Activated naive CD4-positive, alpha-beta T cell treated with anti-CD3 and anti-CD28 coated beads, Interleukin-2, amount 50 U/mL, for 24 hours (primary cell): ENCODE measurements at regions not wholly inside any gene's neighbourhood (a gene's known extent, or its start where the extent isn't known, plus 50 kb on each side); places are given as distances from the start of the nearest gene placed in this dataset.

Experiments
- H3K27ac Mint-ChIP-seq: one replicate; pipeline ENCODE4 v1.8.0; 2021; ENCODE audit warnings: mild to moderate bottlenecking, mixed read lengths
- H3K27me3 Mint-ChIP-seq: one replicate; pipeline ENCODE4 v1.8.0; 2021; ENCODE audit warnings: mixed read lengths
- H3K36me3 Mint-ChIP-seq: one replicate; pipeline ENCODE4 v1.8.0; 2021; ENCODE audit warnings: mixed read lengths
- H3K4me1 Mint-ChIP-seq: one replicate; pipeline ENCODE4 v1.8.0; 2021; ENCODE audit warnings: mixed read lengths
- H3K4me3 Mint-ChIP-seq: one replicate; pipeline ENCODE4 v1.8.0; 2021; ENCODE audit warnings: mild to moderate bottlenecking, mixed read lengths
- H3K9me3 Mint-ChIP-seq: one replicate; pipeline ENCODE4 v1.8.0; 2021; ENCODE audit warnings: mixed read lengths

DNA sequence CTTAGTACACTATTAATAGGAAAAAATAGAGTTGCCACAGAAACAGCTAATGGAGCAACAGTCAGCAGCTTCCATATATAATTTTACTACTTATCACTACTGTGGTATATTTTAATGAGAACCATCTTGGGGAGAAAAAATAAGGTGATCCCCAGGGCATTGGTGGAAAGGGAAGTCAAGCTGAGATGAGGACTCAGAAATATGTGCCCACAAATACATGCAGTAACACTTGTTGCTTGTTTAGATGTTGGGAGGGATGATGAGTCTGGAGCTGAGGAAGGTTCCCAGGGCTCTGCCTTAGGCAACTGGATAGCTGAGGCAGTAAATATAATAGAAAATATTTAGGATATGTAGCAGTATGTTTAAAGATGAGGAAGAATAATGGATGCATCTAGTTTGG is 280.1 kb upstream of the PDE4D start:
- no peaks in the 10 kb centered on the region for H3K27me3 Mint-ChIP-seq
- H3K4me1 Mint-ChIP-seq: no peaks in the 10 kb centered on the region
- H3K9me3 Mint-ChIP-seq: peaks cover 7% of the 10 kb centered on the region
- H3K27ac Mint-ChIP-seq: no peak overlapping the region
- no peaks in the 10 kb centered on the region for H3K36me3 Mint-ChIP-seq
- no peak overlapping the region for H3K4me3 Mint-ChIP-seq

DNA sequence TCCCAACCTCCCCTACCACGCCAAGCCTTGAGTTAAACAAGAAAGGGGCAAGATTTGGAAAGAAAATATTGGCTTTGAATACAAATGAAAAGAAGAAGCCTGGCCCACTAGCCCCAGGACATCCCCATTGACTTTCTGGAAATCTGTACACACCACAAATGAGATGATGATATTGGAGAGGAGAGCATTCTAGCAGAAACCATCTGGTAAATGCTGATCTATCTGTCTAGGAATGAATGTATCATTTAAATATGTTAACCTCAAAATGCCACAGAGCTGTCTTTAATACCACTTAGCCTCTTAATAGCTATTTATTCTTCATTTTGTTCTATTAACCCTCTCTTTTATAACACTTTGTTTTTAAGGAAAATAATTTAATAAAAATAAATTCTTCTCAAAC is 270.2 kb upstream of the PDE4D start:
- Mint-ChIP-seq H3K9me3 (peaks cover 18% of the 10 kb centered on the region), H3K36me3 (no peaks in the 10 kb centered on the region), H3K27me3 (no peaks in the 10 kb centered on the region), H3K27ac (no peak overlapping the region), H3K4me3 (no peak overlapping the region), H3K4me1 (no peaks in the 10 kb centered on the region)

DNA sequence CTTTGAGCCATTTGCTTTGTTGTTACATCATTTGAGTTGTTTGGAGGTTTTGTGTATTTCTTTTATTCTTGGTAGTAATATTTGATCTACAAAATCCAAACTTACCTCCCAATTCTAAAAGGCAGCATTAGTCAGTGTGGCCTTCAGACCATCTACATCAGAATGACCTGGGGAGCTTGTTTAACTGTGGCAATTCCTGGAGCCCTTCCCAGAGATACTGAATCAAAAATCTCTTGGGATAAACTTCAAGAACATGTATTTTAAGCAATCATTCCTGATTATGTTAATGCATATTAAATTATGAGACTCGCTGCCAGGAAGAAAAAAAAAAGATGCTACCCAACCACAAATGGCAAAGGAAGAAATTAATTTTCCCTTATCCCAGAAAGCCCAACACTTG is 268.9 kb upstream of the PDE4D start:
- Mint-ChIP-seq H3K4me3 (no peak overlapping the region), H3K27ac (no peak overlapping the region), H3K9me3 (peaks cover 18% of the 10 kb centered on the region), H3K4me1 (no peaks in the 10 kb centered on the region), H3K36me3 (no peaks in the 10 kb centered on the region), H3K27me3 (no peaks in the 10 kb centered on the region)

DNA sequence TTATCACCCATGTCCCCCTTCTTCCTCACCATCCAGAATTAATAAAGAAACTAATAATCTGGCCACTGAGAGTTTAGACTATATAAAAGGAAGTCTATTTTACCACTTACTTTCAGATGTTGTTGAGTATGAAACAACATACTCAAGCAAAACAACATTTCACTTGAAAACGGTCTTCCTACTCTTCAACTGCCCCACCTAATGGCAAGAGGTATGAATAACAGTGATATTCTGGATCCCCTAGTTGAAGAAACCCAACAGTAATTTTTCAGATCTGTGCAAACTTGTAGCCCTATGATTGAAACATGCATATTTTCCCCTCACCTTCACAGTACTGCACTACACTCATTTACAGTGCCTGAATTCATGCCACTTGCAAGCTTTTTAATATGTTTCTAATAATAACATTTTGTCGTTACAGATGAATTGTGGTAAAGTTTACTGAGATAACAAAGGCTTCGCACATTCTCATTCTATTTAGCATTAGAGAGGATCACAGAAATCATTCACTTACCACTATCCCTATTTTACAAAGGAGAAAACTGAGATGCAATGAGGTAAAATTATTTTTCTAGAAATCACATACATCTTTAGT is 267.9 kb upstream of the PDE4D start:
- Mint-ChIP-seq H3K27ac (no peak overlapping the region), H3K27me3 (no peaks in the 10 kb centered on the region), H3K36me3 (no peaks in the 10 kb centered on the region), H3K4me1 (no peaks in the 10 kb centered on the region), H3K4me3 (no peak overlapping the region), H3K9me3 (peaks cover 12% of the 10 kb centered on the region)

DNA sequence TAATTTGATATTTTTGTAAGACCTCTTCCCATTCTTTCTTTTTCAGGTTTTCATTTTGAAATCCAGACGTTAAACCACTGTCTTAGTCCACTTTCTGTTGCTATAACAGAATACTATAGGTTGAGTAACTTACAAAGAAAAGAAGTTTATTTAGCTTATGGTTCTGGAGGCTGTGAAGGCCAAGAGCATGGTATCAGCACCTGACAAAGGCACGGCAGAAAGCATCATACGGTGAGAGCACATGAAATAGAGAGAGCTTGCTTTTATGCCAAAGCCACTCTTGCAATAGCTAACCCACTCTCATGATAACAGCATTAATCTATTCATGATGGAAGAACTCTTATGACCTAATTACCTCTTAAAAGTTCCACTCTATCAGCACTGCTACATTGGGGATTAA is 255.6 kb upstream of the PDE4D start:
- Mint-ChIP-seq H3K36me3 (no peaks in the 10 kb centered on the region), H3K27ac (no peak overlapping the region), H3K9me3 (peaks cover 20% of the 10 kb centered on the region), H3K4me3 (no peak overlapping the region), H3K27me3 (no peaks in the 10 kb centered on the region), H3K4me1 (no peaks in the 10 kb centered on the region)

DNA sequence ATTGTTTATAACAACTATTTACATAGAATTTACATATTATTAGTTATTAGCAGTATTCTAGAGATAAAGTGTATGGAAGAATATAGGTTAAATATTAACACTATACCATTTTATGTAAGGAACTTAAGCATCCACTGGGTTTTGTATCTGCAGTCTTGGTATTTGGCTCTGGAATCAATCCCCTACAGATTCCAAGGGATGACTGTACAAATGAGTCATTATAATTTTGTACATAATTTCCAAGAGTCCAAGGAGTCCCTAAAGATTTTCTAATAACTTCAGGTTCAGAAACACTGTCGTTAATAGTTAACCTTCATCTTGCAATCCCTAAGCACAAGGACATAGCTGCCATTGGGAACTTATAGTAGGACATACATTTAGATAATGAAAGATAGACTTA is 254.8 kb upstream of the PDE4D start:
- H3K36me3 Mint-ChIP-seq: no peaks in the 10 kb centered on the region
- no peak overlapping the region for H3K27ac Mint-ChIP-seq
- H3K4me1 Mint-ChIP-seq: no peaks in the 10 kb centered on the region
- H3K9me3 Mint-ChIP-seq: peaks cover 20% of the 10 kb centered on the region
- no peak overlapping the region for H3K4me3 Mint-ChIP-seq
- H3K27me3 Mint-ChIP-seq: no peaks in the 10 kb centered on the region

DNA sequence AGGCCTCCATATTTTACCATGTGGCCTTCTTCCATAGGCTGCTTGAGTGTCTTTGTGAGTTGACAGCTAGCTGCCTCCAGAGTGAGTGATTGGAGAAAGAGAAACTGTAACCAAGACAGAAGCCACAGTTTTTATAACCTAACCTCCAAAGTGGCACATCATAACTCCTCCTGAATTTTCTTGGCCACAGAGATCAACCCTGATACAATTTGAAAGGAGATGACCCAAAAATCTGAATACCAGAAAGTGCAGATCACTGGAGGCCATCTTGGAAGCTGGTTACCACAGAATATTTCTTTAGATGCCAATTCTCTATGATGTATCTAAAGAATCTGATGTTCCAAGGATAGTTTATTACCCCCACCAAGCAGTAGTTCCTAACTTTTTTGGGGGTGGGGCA is 254.3 kb upstream of the PDE4D start:
- H3K27ac Mint-ChIP-seq: no peak overlapping the region
- no peaks in the 10 kb centered on the region for H3K4me1 Mint-ChIP-seq
- H3K27me3 Mint-ChIP-seq: no peaks in the 10 kb centered on the region
- H3K4me3 Mint-ChIP-seq: no peak overlapping the region
- no peaks in the 10 kb centered on the region for H3K36me3 Mint-ChIP-seq
- peaks cover 16% of the 10 kb centered on the region for H3K9me3 Mint-ChIP-seq

DNA sequence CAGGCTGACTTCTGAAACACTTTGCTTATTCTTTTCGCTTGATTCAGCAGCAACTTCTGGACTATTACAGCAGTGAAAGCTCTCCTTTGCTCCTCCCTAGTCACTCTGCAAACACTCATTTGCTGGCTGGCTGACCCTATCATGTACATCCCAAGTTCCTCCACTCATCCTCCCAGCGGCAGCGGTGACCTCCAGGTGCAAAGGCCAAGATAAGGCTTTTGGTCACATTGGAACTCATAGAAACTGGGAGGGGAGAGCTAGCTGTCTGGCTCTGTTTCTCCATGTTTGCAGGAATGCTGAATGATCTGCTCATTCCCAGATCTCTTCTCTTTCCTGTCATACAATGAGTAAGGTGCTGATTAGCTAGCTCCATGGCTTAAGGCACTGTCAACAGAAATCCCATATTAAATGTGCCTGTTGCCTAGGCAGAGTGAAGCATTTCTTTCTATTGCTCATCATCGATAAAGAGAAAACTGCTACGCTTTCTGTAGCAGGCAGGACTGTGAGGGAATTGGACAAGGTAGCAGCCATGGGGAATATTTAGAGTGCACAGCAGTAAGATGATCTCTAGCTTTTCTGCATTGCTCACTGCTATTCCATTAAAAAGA is 250.5 kb upstream of the PDE4D start:
- Mint-ChIP-seq H3K4me3 (no peak overlapping the region), H3K27me3 (no peaks in the 10 kb centered on the region), H3K4me1 (no peaks in the 10 kb centered on the region), H3K36me3 (no peaks in the 10 kb centered on the region), H3K27ac (no peak overlapping the region), H3K9me3 (peaks cover 8% of the 10 kb centered on the region)

DNA sequence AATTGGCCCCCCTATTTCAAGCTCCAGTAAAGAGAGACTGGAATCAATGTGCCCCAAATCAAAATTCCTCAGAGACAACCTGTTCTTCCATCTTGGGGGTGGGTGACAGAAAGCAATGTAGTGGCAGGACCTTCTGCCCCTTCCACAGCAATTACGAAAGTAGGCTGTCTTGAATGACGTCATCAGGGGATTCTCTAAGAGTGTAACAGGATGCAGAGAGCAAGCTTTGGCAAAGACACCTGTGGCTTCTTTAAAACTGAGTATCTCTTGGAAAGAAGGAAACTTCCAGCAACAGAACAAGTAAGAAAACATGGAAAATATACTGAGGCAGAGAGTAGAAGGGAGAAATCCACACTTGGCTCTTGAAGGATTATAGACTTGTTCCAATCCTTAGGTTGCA is 247.6 kb upstream of the PDE4D start:
- Mint-ChIP-seq H3K27me3 (no peaks in the 10 kb centered on the region), H3K27ac (no peak overlapping the region), H3K4me3 (no peak overlapping the region), H3K4me1 (no peaks in the 10 kb centered on the region), H3K9me3 (no peaks in the 10 kb centered on the region), H3K36me3 (no peaks in the 10 kb centered on the region)

DNA sequence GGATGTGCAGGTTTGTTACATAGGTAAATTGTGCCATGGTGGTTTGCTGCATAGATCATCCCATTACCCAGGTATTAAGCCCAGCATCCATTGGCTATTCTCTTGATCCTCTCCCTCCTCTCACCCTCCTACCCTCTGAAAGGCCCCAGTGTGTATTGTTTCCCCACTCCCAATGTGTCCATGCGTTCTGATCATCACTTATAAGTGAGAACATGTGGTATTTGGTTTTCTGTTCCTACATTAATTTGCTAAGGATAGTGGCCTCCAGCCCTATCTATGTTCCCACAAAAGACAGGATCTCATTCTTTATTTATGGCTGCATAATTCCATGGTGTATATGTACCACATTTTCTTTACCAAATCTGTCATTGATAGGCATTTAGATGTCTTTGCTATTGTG is 243.3 kb upstream of the PDE4D start:
- Mint-ChIP-seq H3K9me3 (no peaks in the 10 kb centered on the region), H3K27me3 (no peaks in the 10 kb centered on the region), H3K27ac (no peak overlapping the region), H3K4me1 (no peaks in the 10 kb centered on the region), H3K36me3 (no peaks in the 10 kb centered on the region), H3K4me3 (no peak overlapping the region)

DNA sequence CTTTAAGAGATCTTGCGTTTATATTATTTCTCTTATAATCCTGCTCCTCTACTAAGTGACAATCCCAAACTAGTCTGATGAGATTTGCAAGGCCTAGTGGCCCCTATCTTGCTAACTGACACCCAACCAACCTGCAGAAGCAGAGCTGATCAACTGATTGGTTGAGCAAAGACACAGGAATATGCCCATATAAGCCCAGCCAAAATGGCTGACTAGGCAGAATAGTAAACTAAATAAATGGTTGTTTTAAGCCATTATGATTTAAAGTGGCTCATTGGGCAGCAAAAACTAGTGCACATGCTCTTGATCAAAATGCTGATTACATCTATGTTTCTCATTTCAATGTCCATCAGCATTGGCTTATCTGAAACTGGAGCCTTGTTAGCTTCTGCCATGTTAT is 238.0 kb upstream of the PDE4D start:
- Mint-ChIP-seq H3K4me1 (no peaks in the 10 kb centered on the region), H3K36me3 (no peaks in the 10 kb centered on the region)

DNA sequence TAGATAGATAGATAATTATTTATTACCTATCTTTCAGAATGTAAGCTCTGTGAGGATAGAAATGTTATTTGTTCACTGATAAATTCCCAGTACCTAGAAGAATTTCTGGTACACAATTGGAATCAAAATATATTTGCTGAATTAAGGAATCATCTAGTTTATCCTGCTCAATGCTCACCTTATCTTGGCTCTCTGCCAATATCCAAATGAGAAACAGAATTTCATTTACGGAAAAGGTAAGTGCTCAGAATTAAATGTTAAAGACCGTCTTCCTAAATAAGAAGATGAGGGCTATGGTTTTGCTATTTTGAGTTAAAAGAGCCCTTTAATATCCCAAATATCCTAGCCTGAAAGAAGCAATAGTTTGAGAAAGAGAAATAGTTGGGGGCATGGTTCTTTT is 232.1 kb upstream of the PDE4D start:
- no peaks in the 10 kb centered on the region for H3K36me3 Mint-ChIP-seq
- H3K27me3 Mint-ChIP-seq: no peaks in the 10 kb centered on the region
- H3K27ac Mint-ChIP-seq: no peak overlapping the region
- H3K4me3 Mint-ChIP-seq: no peak overlapping the region
- H3K9me3 Mint-ChIP-seq: peaks cover 7% of the 10 kb centered on the region
- no peaks in the 10 kb centered on the region for H3K4me1 Mint-ChIP-seq

More for the DNA sequence above, 238.0 kb upstream of the PDE4D start:
- Mint-ChIP-seq H3K27ac (no peak overlapping the region), H3K9me3 (peaks cover 7% of the 10 kb centered on the region), H3K27me3 (no peaks in the 10 kb centered on the region), H3K4me3 (no peak overlapping the region)

DNA sequence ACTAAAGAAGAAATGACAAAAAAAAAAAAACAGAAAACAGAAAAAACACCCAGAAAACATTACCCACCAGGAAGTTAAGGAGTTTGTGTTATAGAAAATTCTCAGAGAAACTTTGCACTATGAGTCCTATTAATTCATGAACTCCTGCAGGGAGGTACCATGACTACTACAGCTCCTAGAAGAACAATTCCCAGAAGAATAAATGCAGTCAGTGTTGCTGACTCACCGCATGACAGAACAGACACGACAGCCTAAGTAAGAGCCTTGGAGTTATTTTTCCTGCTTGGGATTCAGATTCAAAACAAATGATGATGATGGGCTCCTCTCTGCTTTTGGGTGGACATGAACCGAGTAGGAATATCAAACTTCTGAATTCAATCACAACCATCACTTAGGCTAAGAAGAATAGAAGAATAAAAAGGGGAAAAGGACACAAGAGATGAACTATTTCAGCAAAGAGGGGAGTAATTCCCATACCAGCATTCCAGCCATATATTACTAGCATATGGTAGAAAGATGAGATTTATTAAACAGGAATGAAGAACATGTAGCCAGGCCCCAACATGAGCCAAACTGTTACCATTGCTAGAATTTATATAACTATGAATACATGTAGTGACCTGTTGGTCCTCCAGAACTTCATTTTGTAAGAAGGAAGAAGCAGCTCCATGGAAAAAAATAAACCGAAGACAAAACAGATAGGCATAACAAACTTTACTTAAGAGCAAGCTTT is 209.6 kb upstream of the PDE4D start:
- no peaks in the 10 kb centered on the region for H3K36me3 Mint-ChIP-seq
- H3K4me3 Mint-ChIP-seq: no peak overlapping the region
- no peak overlapping the region for H3K27ac Mint-ChIP-seq
- H3K4me1 Mint-ChIP-seq: no peaks in the 10 kb centered on the region
- H3K9me3 Mint-ChIP-seq: peaks cover 14% of the 10 kb centered on the region
- peaks cover 4% of the 10 kb centered on the region for H3K27me3 Mint-ChIP-seq

DNA sequence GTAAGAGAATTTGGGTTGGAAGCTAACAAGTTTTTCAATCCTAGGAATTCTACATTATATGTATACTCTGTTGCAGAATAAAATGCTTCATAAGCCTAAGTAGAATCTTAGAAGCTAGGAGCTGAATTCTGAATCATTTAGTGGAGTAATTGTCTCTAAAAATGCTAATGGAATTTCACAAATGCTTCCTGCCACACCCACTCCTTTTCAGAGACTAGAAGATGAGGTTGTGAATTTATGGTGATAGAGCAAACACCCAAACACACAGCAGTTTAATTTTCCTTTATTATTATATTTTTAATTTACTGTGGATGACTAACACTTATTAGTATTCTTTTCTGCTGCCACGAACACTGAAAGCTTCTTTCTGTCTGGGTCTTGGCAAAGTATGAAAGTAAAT is 208.0 kb upstream of the PDE4D start:
- peaks cover 4% of the 10 kb centered on the region for H3K27me3 Mint-ChIP-seq
- no peak overlapping the region for H3K4me3 Mint-ChIP-seq
- H3K27ac Mint-ChIP-seq: no peak overlapping the region
- peaks cover 14% of the 10 kb centered on the region for H3K9me3 Mint-ChIP-seq
- H3K36me3 Mint-ChIP-seq: no peaks in the 10 kb centered on the region
- H3K4me1 Mint-ChIP-seq: no peaks in the 10 kb centered on the region

DNA sequence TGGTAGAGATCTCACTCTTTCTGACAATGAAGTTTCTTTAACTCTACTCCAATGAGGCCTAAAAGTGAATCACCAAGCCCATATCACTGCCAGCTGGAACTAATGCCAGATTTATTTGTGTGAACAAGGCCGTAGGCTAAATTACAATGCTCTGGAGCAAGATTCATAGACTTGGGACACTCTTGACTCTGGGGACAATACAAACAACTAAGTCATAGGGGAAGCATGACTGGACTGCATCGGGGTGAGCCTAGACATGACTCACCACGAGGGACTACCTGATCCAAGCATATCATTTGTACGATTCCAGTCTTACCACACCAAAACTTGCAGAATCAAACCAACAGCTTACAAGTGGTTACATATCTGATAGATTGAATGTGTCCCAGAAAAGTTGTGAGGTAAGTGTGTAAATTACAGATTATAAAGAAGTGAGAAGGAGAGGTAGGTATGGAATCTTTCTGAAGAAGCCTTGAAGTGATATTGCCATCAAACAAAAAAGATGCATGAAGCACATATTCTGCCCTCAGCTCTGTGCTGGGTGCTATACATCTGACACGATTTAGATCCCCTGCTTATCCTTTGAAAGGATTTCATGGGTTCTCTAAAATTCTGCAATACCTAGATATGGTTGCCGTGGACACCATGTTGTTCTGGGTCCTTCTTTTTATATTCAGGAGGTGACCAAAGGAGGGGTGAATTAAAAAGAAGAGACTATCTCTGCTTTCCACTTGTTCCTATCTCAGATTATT is 199.3 kb upstream of the PDE4D start:
- Mint-ChIP-seq H3K9me3 (peaks cover 5% of the 10 kb centered on the region), H3K4me1 (no peaks in the 10 kb centered on the region), H3K4me3 (no peak overlapping the region), H3K27ac (no peak overlapping the region), H3K27me3 (no peaks in the 10 kb centered on the region), H3K36me3 (no peaks in the 10 kb centered on the region)

DNA sequence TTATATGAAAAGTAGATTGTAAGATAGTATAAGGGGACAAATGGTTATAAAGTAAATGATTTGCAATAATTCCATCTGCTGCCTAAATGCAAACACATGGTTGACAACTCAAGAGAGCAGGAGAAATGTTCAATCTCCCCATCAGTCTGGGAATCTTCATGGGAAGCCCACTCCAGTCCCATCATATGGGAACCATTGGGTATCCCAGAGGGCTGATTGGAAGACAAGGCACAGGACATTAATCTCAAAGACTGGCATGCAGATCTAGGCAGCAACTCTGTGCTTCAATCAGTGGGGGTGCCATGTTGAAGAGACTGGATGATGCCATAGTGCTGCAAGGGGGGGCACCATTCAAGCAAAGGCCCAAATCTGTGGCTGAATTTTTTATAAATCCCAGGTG is 193.1 kb upstream of the PDE4D start:
- Mint-ChIP-seq H3K27ac (no peak overlapping the region), H3K4me1 (no peaks in the 10 kb centered on the region), H3K4me3 (no peak overlapping the region), H3K27me3 (no peaks in the 10 kb centered on the region), H3K36me3 (no peaks in the 10 kb centered on the region), H3K9me3 (peaks cover 26% of the 10 kb centered on the region)
